Ecto neural progenitor cell (in vitro differentiated cells): ENCODE measurements at regions not wholly inside any gene's neighbourhood (a gene's known extent, or its start where the extent isn't known, plus 50 kb on each side); places are given as distances from the start of the nearest gene placed in this dataset.

Experiments used
- DNase-seq: peaks from one replicate; pipeline ENCODE4 v3.0.0-alpha.2; 2018; ENCODE audit warnings: low spot score

- peak; percentile 57 for DNase-seq
Observed at GRCh38 chr1:72830606-72831390, 548.5 kb upstream of the NEGR1 start.

- DNase-seq = no peak
Observed at GRCh38 chr1:72827278-72827677, 544.9 kb upstream of the NEGR1 start.

- DNase-seq = no peak
Observed at GRCh38 chr1:72804541-72804940, 522.2 kb upstream of the NEGR1 start.

GRCh38 chr1:72781038-72781437 is 498.7 kb upstream of the NEGR1 start:
- DNase-seq = no peak

GRCh38 chr1:72780212-72780611 is 497.9 kb upstream of the NEGR1 start:
- no peak for DNase-seq

- DNase-seq = no peak
Observed at GRCh38 chr1:72777918-72778317, 495.6 kb upstream of the NEGR1 start.

GRCh38 chr1:72763481-72763880 is 481.1 kb upstream of the NEGR1 start:
- no peak for DNase-seq

- no peak for DNase-seq
Observed at GRCh38 chr1:72759486-72759885, 477.1 kb upstream of the NEGR1 start.

GRCh38 chr1:72757843-72758242 is 475.5 kb upstream of the NEGR1 start:
- DNase-seq = no peak

- DNase-seq = no peak
Observed at GRCh38 chr1:72745413-72745812, 463.1 kb upstream of the NEGR1 start.

- DNase-seq = no peak
Observed at GRCh38 chr1:72734415-72734814, 452.1 kb upstream of the NEGR1 start.

GRCh38 chr1:72724951-72725861 is 442.9 kb upstream of the NEGR1 start:
- peak; percentile 66 for DNase-seq

GRCh38 chr1:72705921-72706320 is 423.6 kb upstream of the NEGR1 start:
- DNase-seq = no peak

GRCh38 chr1:72704841-72705477 is 422.6 kb upstream of the NEGR1 start:
- DNase-seq = no peak

GRCh38 chr1:72697410-72697809 is 415.1 kb upstream of the NEGR1 start:
- DNase-seq = no peak

GRCh38 chr1:72693899-72694298 is 411.6 kb upstream of the NEGR1 start:
- DNase-seq = no peak

- DNase-seq = no peak
Observed at GRCh38 chr1:72693376-72693775, 411.0 kb upstream of the NEGR1 start.

GRCh38 chr1:72690871-72691270 is 408.5 kb upstream of the NEGR1 start:
- no peak for DNase-seq

GRCh38 chr1:72678683-72679082 is 396.3 kb upstream of the NEGR1 start:
- DNase-seq = no peak

- no peak for DNase-seq
Observed at GRCh38 chr1:72670902-72671301, 388.6 kb upstream of the NEGR1 start.

GRCh38 chr1:72662918-72663317 is 380.6 kb upstream of the NEGR1 start:
- no peak for DNase-seq

- no peak for DNase-seq
Observed at GRCh38 chr1:72650843-72651435, 368.6 kb upstream of the NEGR1 start.
